ENCODE measurements at regions not wholly inside any gene's neighbourhood (a gene's known extent, or its start where the extent isn't known, plus 50 kb on each side); places are given as distances from the start of the nearest gene placed in this dataset.

DNA sequence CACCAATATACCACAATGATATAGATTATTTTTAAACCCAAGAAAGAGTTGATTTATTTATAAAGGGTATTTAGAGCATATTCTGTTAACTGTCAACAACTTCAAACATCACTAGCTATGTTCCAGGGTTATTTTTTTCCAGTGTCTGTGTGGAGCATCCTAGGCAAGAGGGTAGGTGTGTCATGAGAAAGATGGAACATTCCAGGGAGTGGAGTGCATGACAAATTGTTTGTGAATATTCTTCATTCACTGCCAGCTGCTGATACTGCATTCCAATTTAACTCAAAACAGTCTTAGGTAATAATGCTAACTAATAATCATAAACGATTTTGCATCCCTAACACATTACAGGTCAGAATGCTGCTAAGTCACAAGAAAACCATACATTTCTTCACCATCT lies 148.7 kb upstream of the RASGEF1B start:
- H3K9me3 Mint-ChIP-seq, result no peaks in the 10 kb centered on the region
- H3K27me3 Mint-ChIP-seq (ENCODE audit: low read depth), result no peaks in the 10 kb centered on the region
- no peak for DNase-seq
- no peaks in the 10 kb centered on the region for H3K36me3 Mint-ChIP-seq (ENCODE audit: insufficient read depth)
- H3K4me3 Mint-ChIP-seq, result no peak overlapping the region
- no peaks in the 10 kb centered on the region for H3K4me1 Mint-ChIP-seq (ENCODE audit: low read depth)
- no peak for ATAC-seq

DNA sequence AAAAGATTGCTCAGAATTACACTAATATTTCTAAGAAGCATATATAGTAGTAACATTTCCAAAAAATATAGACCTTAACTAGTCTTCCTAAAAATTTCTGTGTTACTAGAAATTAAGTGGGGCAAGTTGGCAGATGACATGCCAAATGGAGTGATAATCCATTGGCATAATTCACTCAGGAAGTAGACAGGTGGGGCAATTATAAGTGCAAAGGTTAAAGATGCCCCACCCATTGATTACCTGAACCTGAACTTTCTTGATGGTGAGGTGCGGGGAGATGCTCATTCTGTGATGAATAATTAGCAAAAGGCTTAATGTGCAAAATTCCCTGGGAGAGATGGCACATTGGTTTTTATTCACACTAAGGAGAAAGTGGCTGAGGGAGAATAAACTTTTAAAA lies 145.8 kb upstream of the RASGEF1B start:
- ATAC-seq (no peak), DNase-seq (no peak)
- Mint-ChIP-seq H3K4me1 (ENCODE audit: low read depth) (no peaks in the 10 kb centered on the region), H3K36me3 (ENCODE audit: insufficient read depth) (no peaks in the 10 kb centered on the region), H3K4me3 (no peak overlapping the region), H3K9me3 (no peaks in the 10 kb centered on the region), H3K27me3 (ENCODE audit: low read depth) (no peaks in the 10 kb centered on the region)

DNA sequence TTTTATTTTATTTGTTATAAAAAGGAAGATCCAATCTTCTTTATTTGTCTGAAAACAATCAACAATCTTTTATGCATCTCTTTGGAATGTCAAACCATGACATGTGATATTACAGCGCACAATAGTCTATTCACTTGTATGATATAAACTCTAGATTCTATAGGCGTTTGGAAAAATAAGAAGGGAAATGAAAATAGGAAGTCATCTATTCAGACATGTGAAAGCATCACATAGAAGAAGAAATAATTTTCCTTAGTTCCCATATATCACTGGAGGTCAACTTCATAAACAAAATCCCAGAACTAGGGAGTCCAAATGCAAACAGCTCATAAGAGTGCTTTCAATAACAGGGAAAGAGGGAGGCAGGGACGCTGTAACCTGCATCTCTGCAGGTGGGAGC lies 139.5 kb upstream of the RASGEF1B start:
- DNase-seq (no peak), ATAC-seq (no peak)
- Mint-ChIP-seq H3K27me3 (ENCODE audit: low read depth) (no peaks in the 10 kb centered on the region), H3K36me3 (ENCODE audit: insufficient read depth) (no peaks in the 10 kb centered on the region), H3K4me1 (ENCODE audit: low read depth) (peaks cover 5% of the 10 kb centered on the region), H3K9me3 (no peaks in the 10 kb centered on the region), H3K4me3 (no peak overlapping the region)

DNA sequence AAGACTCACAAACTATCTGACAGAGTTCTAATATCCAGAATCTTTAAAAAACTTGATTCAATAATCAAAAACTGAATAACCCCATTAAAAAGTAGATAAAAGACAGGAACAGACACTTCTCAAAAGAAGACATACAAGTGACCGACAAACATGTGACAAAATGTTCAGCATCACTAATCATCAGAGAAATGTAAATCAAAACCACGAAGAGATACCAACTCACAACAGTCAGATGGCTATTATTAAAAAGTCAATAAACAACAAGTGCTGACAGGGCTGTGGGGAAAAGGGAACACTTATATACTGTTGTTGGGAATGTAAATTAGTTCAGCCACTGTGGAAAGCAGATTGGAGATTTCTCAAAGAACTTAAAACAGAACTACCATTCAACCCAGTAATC lies 138.1 kb upstream of the RASGEF1B start:
- no peak for DNase-seq
- Mint-ChIP-seq H3K9me3 (no peaks in the 10 kb centered on the region), H3K4me1 (ENCODE audit: low read depth) (peaks cover 5% of the 10 kb centered on the region), H3K27me3 (ENCODE audit: low read depth) (no peaks in the 10 kb centered on the region), H3K4me3 (no peak overlapping the region), H3K36me3 (ENCODE audit: insufficient read depth) (no peaks in the 10 kb centered on the region)
- no peak for ATAC-seq

DNA sequence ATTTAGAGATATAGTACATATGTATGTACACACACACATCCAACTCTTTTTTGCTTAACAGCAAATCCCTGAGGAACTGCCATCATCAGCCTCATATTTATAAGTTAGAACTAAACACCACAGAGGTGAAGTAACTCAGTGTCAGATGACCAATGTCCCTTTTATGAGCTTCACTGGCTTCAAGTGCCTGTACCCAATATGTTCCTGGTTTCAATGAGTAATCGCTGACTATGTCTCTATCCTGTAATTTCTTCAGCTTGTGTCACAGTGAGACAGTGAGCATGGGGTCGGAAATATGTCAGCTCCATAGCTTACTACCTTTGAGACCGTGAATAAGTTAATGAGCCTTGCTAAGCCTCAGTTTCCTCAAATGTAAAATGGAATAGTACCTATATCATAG lies 136.2 kb upstream of the RASGEF1B start:
- Mint-ChIP-seq H3K36me3 (ENCODE audit: insufficient read depth) (no peaks in the 10 kb centered on the region), H3K4me3 (no peak overlapping the region), H3K4me1 (ENCODE audit: low read depth) (peaks cover 5% of the 10 kb centered on the region), H3K27me3 (ENCODE audit: low read depth) (no peaks in the 10 kb centered on the region), H3K9me3 (peaks cover 3% of the 10 kb centered on the region)
- ATAC-seq (no peak), DNase-seq (no peak)

DNA sequence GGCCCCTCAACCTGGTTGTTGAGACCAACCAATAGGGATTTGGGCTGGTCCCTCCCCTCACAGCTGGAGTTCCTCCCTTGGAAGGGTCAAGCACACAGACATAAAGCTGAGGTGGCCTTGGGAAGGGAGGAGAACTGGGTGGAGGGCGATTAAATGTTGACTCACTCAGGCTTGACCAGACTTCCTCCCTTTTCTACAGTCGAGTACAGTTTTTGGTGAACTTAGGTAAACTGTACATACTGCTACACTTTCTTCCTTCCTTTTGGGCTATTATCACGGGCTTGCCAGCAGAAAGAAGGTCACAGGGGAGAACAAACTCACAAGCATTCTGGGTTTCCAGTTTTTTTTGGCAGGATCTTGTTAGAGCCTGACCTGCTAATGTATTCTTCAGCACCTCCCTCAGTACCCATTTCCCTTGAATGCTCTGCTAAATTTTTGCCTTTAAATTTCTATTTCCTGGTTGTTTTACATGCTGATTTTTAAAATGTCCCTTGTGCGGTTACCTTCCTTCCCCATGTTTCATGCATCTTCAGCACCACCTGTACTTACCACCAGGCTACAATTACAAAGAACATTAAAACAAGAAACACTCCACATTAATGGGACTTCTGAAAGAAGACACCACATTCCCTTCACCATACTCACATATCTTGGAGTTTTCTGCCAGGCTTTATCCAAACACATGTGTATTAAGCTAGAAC lies 135.2 kb upstream of the RASGEF1B start:
- Mint-ChIP-seq H3K36me3 (ENCODE audit: insufficient read depth) (no peaks in the 10 kb centered on the region), H3K4me1 (ENCODE audit: low read depth) (peaks cover 5% of the 10 kb centered on the region), H3K27me3 (ENCODE audit: low read depth) (no peaks in the 10 kb centered on the region), H3K9me3 (peaks cover 3% of the 10 kb centered on the region), H3K4me3 (no peak overlapping the region)
- DNase-seq (no peak), ATAC-seq (no peak)

DNA sequence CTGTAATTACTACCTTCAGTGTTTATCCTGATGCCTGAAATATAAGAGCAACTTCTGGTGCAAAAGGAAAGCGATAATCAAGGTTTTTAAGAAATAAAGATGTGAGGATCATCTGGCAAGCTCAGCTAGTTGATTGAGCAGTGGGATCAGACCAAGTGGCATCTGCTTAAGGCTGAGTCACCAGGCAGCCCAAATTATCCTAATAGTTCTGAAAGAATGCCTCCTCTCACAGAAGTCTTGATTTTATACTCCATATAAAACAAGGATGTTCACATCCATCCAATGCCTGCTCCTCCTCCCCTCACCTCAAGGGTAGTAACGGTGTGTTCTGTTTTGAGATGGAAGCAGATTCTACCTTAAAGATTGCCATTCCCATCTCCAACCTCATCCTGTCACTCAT lies 134.5 kb upstream of the RASGEF1B start:
- DNase-seq (no peak), ATAC-seq (no peak)
- Mint-ChIP-seq H3K36me3 (ENCODE audit: insufficient read depth) (no peaks in the 10 kb centered on the region), H3K4me1 (ENCODE audit: low read depth) (peaks cover 5% of the 10 kb centered on the region), H3K4me3 (no peak overlapping the region), H3K27me3 (ENCODE audit: low read depth) (no peaks in the 10 kb centered on the region), H3K9me3 (peaks cover 3% of the 10 kb centered on the region)

DNA sequence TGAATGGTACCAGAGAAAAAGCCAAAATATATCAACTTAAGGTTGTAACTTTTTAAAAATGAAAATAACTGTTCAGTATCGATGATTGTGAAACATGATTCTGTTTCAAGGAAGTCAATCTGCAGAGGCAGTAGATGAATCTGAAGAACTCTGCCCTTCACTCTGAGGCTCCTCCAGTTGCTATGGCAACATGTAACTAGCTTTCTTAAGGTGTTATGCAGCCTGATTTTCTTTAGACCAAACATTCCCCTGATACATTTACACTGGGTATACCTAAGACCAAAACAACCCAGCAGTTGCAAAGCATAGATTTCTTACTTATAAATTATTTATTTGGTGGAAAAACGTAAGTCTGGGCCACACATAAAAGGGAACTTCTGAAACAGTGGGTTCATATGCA lies 133.6 kb upstream of the RASGEF1B start:
- Mint-ChIP-seq H3K4me3 (no peak overlapping the region), H3K9me3 (peaks cover 3% of the 10 kb centered on the region), H3K27me3 (ENCODE audit: low read depth) (no peaks in the 10 kb centered on the region), H3K4me1 (ENCODE audit: low read depth) (peaks cover 5% of the 10 kb centered on the region), H3K36me3 (ENCODE audit: insufficient read depth) (no peaks in the 10 kb centered on the region)
- ATAC-seq (no peak), DNase-seq (no peak)

DNA sequence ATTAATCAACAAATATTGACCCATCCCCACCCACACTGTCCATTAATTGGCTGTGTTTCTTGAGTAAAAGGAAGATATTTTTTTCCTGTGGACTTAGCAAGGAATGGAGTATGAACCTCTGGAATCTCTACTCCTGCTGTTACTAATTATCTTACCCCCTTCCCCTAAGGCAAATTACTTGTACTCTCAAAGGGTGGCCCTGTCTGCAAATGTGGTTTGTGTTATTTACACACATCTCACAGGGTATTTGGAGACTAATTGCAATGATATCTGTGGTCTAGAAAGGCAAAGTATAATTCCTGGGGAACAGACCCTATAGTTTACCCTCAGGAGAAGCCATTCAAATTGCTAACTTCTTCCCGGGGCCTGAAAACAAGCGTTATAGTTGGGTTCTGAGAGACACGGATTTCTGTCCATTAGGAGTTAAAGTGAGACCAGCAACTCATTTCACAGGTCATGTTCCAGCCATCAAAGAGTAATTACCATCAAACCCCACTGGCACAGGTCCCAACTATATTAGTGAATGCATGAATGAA lies 133.0 kb upstream of the RASGEF1B start:
- DNase-seq, result no peak
- peaks cover 3% of the 10 kb centered on the region for H3K9me3 Mint-ChIP-seq
- H3K4me1 Mint-ChIP-seq (ENCODE audit: low read depth), result peaks cover 5% of the 10 kb centered on the region
- H3K27me3 Mint-ChIP-seq (ENCODE audit: low read depth), result no peaks in the 10 kb centered on the region
- H3K36me3 Mint-ChIP-seq (ENCODE audit: insufficient read depth), result no peaks in the 10 kb centered on the region
- no peak for ATAC-seq
- H3K4me3 Mint-ChIP-seq, result no peak overlapping the region

DNA sequence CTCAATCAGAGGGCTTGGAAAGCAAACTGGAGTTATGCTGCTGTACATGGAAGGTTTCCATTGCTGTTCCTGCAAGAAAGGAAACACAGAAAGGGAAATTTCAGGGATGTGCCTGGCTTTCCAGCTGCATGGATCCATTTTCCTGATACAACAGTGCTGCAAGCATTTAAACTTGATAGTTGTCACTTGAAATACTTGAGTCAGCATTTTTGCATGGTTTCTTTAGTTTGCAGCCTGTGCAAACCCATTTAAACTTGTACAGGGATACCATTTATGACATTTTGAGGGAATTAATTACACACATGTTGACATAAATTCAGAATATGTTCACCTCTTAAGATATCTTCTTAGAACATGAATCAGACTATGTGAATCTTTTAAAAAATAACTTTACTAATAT lies 131.1 kb upstream of the RASGEF1B start:
- Mint-ChIP-seq H3K4me1 (ENCODE audit: low read depth) (peaks cover 5% of the 10 kb centered on the region), H3K27me3 (ENCODE audit: low read depth) (peaks cover 2% of the 10 kb centered on the region), H3K36me3 (ENCODE audit: insufficient read depth) (no peaks in the 10 kb centered on the region), H3K4me3 (no peak overlapping the region), H3K9me3 (peaks cover 3% of the 10 kb centered on the region)
- DNase-seq (no peak), ATAC-seq (no peak)

DNA sequence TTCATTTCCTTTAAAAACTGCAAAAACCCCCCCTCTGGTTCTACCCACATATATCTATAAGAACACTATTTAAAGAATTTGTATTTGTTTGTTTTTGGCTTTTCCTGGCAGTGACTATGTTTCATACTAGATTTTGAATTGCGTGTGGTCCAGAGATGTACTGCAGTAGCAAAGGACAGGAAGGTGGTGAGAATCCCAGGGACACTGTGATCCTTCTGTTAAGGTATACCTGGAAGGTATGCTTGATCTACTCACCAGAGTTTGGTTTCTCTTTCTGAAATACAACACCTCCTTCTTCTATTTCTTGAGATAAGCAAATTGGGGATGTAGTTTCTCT lies 129.6 kb upstream of the RASGEF1B start:
- Mint-ChIP-seq H3K4me3 (no peak overlapping the region), H3K36me3 (ENCODE audit: insufficient read depth) (no peaks in the 10 kb centered on the region), H3K9me3 (peaks cover 3% of the 10 kb centered on the region), H3K4me1 (ENCODE audit: low read depth) (no peaks in the 10 kb centered on the region), H3K27me3 (ENCODE audit: low read depth) (peaks cover 2% of the 10 kb centered on the region)
- DNase-seq (no peak), ATAC-seq (no peak)

DNA sequence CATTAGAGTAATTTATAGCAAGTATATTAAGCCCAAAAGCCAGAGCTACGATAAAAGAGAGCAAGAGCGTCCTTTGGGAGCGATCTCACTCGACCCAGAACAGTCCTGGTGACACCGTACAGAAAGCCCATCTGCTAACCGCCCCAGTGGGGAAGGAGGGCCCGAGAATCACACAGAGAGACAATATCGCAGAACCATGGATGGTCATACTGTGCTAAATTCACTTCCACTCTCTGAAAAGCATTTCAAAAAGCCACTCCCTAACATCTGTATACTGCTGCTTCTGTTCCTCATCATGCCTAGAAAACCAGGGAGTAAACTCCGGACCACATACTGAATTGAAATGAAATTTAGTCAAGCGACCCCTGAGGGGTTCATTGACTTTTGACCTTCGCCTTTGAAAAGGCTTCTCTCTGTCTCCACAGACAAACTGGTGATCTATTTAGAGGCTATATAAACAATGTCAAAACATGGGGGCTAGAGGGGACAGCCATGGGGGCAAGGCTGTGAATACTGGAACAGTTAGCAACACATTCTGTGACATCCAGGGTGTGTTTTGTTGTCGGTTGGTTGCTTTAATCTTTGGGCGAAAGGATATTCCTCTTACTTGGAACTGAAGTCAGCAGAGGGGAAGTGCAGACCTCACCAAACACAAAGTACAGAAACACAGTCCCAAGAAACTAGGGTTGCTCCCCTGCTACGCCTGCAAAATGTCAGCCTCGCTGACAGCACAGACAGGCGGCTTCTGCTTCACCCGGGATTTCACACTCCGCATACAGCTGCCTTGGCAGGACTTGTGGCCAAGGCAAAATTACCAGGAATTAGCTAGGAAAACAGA lies 129.0 kb upstream of the RASGEF1B start:
- Mint-ChIP-seq H3K36me3 (ENCODE audit: insufficient read depth) (no peaks in the 10 kb centered on the region), H3K4me3 (no peak overlapping the region), H3K27me3 (ENCODE audit: low read depth) (peaks cover 2% of the 10 kb centered on the region), H3K4me1 (ENCODE audit: low read depth) (no peaks in the 10 kb centered on the region), H3K9me3 (peaks cover 3% of the 10 kb centered on the region)
- ATAC-seq (no peak), DNase-seq (no peak)

DNA sequence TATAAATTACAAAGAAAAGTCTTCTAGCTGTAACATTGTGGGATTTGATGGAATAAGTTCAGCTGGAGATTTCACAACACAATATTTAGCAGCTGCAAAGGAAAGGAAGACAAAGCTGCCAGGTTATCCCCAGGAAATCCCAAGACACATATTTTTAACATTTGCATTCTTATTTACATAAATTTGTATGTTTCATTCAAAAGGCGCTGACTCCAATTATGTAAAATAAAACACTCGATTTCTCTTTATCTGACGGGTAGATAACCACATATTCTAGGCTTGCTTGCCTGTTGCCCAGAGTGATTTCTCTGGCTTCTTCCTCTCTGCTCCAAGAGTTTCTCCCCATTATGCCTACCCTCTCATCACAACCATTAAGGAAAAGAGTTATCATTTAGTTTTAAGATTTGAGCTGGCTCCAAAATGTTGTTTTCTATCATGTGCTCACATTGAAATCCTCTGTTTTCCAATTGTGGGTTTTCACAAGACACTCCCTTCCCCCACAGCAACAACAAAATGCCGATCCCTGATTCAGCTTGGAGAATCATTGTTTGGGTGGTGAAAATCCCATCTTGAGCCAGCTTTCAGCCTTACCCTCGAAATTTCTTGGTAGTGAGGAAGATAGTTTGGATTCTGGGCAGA lies 128.2 kb upstream of the RASGEF1B start:
- no peak for DNase-seq
- Mint-ChIP-seq H3K27me3 (ENCODE audit: low read depth) (peaks cover 2% of the 10 kb centered on the region), H3K9me3 (peaks cover 3% of the 10 kb centered on the region), H3K36me3 (ENCODE audit: insufficient read depth) (no peaks in the 10 kb centered on the region), H3K4me1 (ENCODE audit: low read depth) (no peaks in the 10 kb centered on the region), H3K4me3 (no peak overlapping the region)
- no peak for ATAC-seq

DNA sequence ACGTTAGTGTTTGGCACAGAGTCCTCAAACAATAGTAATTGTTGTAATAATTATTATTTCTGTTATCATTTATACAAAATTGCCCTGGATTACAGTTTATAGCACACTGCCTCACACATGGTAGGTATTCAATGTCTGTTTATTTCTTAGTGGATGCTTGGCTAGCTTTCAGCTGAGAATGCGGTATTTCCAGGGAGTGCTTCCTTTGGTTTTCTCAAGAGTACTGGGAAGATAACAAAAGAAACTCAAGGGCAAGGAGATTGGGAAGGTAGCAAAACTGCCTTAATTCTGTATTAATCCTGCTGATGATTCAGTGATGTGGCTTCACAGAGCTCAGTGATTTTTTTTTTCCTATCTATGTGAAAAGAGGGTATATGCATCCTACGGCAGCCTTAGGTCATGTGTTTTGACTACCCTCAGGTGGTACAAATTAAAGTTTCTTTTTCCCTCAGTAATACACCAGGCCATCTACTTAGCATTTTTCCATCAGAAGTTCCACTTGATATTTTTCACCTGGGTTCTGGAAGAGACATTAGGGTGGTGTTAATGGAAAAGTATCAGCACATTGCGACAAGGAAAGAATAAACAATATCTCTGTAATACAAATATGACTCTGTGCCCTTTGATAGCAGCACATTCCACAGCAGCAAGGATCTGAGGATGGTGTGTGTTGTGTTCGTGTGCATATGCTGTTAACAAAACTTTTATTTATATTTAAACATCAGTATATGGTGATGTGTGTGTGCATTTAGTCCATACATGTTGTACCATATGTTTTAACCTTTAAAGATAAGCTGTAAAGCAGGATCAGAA lies 124.3 kb upstream of the RASGEF1B start:
- Mint-ChIP-seq H3K9me3 (no peaks in the 10 kb centered on the region), H3K36me3 (ENCODE audit: insufficient read depth) (no peaks in the 10 kb centered on the region), H3K4me3 (no peak overlapping the region), H3K27me3 (ENCODE audit: low read depth) (peaks cover 2% of the 10 kb centered on the region), H3K4me1 (ENCODE audit: low read depth) (no peaks in the 10 kb centered on the region)
- DNase-seq (no peak), ATAC-seq (no peak)
